ENCODE measurements at regions not wholly inside any gene's neighbourhood (a gene's known extent, or its start where the extent isn't known, plus 50 kb on each side); places are given as distances from the start of the nearest gene placed in this dataset.
A peak's percentile ranks its signal among the peaks of the same experiment; 100 is the strongest.

GRCh38 chr12:14263742-14264141 lies 101.7 kb upstream of the ATF7IP start:
- intact Hi-C loops (cut with DNase I; ENCODE audit: low total_unique reads), result no loop called here

GRCh38 chr12:14264316-14264715 lies 101.2 kb upstream of the ATF7IP start:
- intact Hi-C loops (cut with DNase I; ENCODE audit: low total_unique reads), result no loop called here
- Histone ChIP-seq H3K9me3 (peaks cover 0 to 19% (median 10%) of the 10 kb centered on the region in 8 donors), H3K4me3 (no peak overlapping the region), H3K27ac (peak overlapping the region in 3 of 8 donors; percentile 11 to 90 (median 45)), H3K27me3 (replicated peaks in 1 of 7) (no peaks in the 10 kb centered on the region), H3K4me1 (peaks cover 0 to 47% (median 21%) of the 10 kb centered on the region in 6 donors), H3K36me3 (no peaks in the 10 kb centered on the region)
- DNase-seq, result no peak
- WGBS, 5 donors, result 79 to 90% (median 84%) methylated on average over 2 of the region's 2 CpGs
- no peak for TF ChIP-seq POLR2AphosphoS5 (IDR thresholded peaks at IDR 0.05)
- TF ChIP-seq POLR2A (IDR thresholded peaks at IDR 0.05), result no peak
- no peak for TF ChIP-seq CTCF (IDR thresholded peaks at IDR 0.05 in 8 of 11, conservative IDR thresholded peaks at IDR 0.05 in 3 of 11)

More at GRCh38 chr12:14263742-14264141, 101.7 kb upstream of the ATF7IP start:
- Histone ChIP-seq H3K4me3 (no peak overlapping the region), H3K9me3 (peaks cover 0 to 24% (median 14%) of the 10 kb centered on the region in 8 donors), H3K36me3 (no peaks in the 10 kb centered on the region), H3K27ac (peak overlapping the region in 3 of 8 donors; percentile 6 to 90 (median 45)), H3K27me3 (replicated peaks in 1 of 7) (no peaks in the 10 kb centered on the region), H3K4me1 (peaks cover 0 to 47% (median 23%) of the 10 kb centered on the region in 6 donors)
- no peak for TF ChIP-seq POLR2A (IDR thresholded peaks at IDR 0.05)
- no peak for TF ChIP-seq CTCF (IDR thresholded peaks at IDR 0.05 in 8 of 11, conservative IDR thresholded peaks at IDR 0.05 in 3 of 11)
- TF ChIP-seq POLR2AphosphoS5 (IDR thresholded peaks at IDR 0.05), result no peak
- no peak for DNase-seq
- WGBS, 5 donors, result 95 to 100% (median 97%) methylated on average over 3 of the region's 3 CpGs

GRCh38 chr12:14264778-14265177 lies 100.7 kb upstream of the ATF7IP start:
- intact Hi-C loops (cut with DNase I; ENCODE audit: low total_unique reads), result no loop called here
- no peaks in the 10 kb centered on the region for H3K36me3 ChIP-seq
- peaks cover 0 to 16% (median 7%) of the 10 kb centered on the region in 8 donors for H3K9me3 ChIP-seq
- H3K4me3 ChIP-seq, result no peak overlapping the region
- no peaks in the 10 kb centered on the region for H3K27me3 ChIP-seq (replicated peaks in 1 of 7)
- peaks cover 0 to 44% (median 21%) of the 10 kb centered on the region in 6 donors for H3K4me1 ChIP-seq
- H3K27ac ChIP-seq, result peak overlapping the region in 3 of 8 donors; percentile 11 to 90 (median 45)
- WGBS, 5 donors, result 50 to 82% (median 73%) methylated on average over 3 of the region's 3 CpGs
- no peak for DNase-seq
- TF ChIP-seq CTCF (IDR thresholded peaks at IDR 0.05 in 8 of 11, conservative IDR thresholded peaks at IDR 0.05 in 3 of 11) (no peak), POLR2A (IDR thresholded peaks at IDR 0.05) (no peak), POLR2AphosphoS5 (IDR thresholded peaks at IDR 0.05) (no peak)

GRCh38 chr12:14268120-14268515 lies 97.4 kb upstream of the ATF7IP start:
- no peak for DNase-seq
- H3K4me1 ChIP-seq, result peaks cover 0 to 32% (median 7%) of the 10 kb centered on the region in 6 donors
- peaks cover 0 to 35% (median 24%) of the 10 kb centered on the region in 8 donors for H3K9me3 ChIP-seq
- peak overlapping the region in 1 of 8 donors; percentile 11 for H3K27ac ChIP-seq
- TF ChIP-seq POLR2AphosphoS5 (IDR thresholded peaks at IDR 0.05), result no peak
- H3K27me3 ChIP-seq (replicated peaks in 1 of 7), result no peaks in the 10 kb centered on the region
- no peaks in the 10 kb centered on the region for H3K36me3 ChIP-seq
- H3K4me3 ChIP-seq, result no peak overlapping the region
- intact Hi-C loops (cut with DNase I; ENCODE audit: low total_unique reads), result no loop called here

- peaks cover 0 to 37% (median 19%) of the 10 kb centered on the region in 8 donors for H3K9me3 ChIP-seq
- no peak for TF ChIP-seq POLR2A (IDR thresholded peaks at IDR 0.05)
- TF ChIP-seq CTCF (IDR thresholded peaks at IDR 0.05 in 8 of 11, conservative IDR thresholded peaks at IDR 0.05 in 3 of 11), result no peak
- no peak for TF ChIP-seq POLR2AphosphoS5 (IDR thresholded peaks at IDR 0.05)
- no peaks in the 10 kb centered on the region for H3K27me3 ChIP-seq (replicated peaks in 1 of 7)
- peak overlapping the region in 1 of 8 donors; percentile 49 for H3K27ac ChIP-seq
- H3K36me3 ChIP-seq, result no peaks in the 10 kb centered on the region
- H3K4me3 ChIP-seq, result no peak overlapping the region
- intact Hi-C loops (cut with DNase I; ENCODE audit: low total_unique reads), result no loop called here
- DNase-seq, result no peak
- peaks cover 0 to 43% (median 17%) of the 10 kb centered on the region in 6 donors for H3K4me1 ChIP-seq
Observed at GRCh38 chr12:14270392-14270791, 95.1 kb upstream of the ATF7IP start.

Data from spleen (tissue), 11 donors.